ENCODE measurements at regions not wholly inside any gene's neighbourhood (a gene's known extent, or its start where the extent isn't known, plus 50 kb on each side); places are given as distances from the start of the nearest gene placed in this dataset.

DNA sequence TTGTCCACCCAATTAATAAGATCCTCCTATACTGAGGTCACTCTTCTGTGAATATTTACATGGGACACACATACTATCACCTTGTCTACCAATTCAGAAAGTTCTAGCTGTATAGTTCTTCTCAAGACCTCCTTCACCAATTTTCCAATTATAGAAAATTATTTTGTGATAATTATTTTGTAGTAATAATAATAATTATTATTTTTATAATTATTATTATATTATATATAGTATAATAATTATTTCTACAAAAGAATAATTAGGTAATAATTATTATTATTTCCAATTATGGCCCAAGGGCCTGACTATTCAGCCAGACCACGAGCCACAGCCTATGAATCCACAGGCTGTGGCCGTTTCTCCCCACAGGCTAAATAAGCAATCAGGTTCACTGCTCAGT, 164.1 kb upstream of the IGSF21 start:
- H3K27ac Mint-ChIP-seq: no peak overlapping the region
- Histone ChIP-seq H3K36me3 (ENCODE audit: insufficient read depth, low read length) (no peaks in the 10 kb centered on the region), H3K4me1 (ENCODE audit: insufficient read depth, low read length) (no peaks in the 10 kb centered on the region), H3K27ac (ENCODE audit: low read depth, low read length) (no peak overlapping the region), H3K4me3 (ENCODE audit: low read length) (no peak overlapping the region), H3K27me3 (ENCODE audit: insufficient read depth, low read length, poor library complexity, severe bottlenecking) (no peaks in the 10 kb centered on the region), H3K9me3 (ENCODE audit: low read length) (no peaks in the 10 kb centered on the region)
- H3K36me3 Mint-ChIP-seq: no peaks in the 10 kb centered on the region
- H3K4me1 Mint-ChIP-seq: no peaks in the 10 kb centered on the region
- ChIA-PET CTCF (no interaction called here), POLR2A (no interaction called here)
- DNase-seq: no peak
- peaks cover 0 to 12% of the 10 kb centered on the region in 2 donors for H3K27me3 Mint-ChIP-seq
- H3K9me3 Mint-ChIP-seq: peaks cover 0 to 2% (median 0%) of the 10 kb centered on the region in 5 donors
- H3K4me3 Mint-ChIP-seq: no peak overlapping the region

GRCh38 chr1:17944646-17945045, 163.0 kb upstream of the IGSF21 start:
- Mint-ChIP-seq H3K36me3 (no peaks in the 10 kb centered on the region), H3K27ac (no peak overlapping the region), H3K9me3 (peaks cover 0 to 2% (median 0%) of the 10 kb centered on the region in 5 donors), H3K27me3 (peaks cover 0 to 14% of the 10 kb centered on the region in 2 donors), H3K4me1 (no peaks in the 10 kb centered on the region), H3K4me3 (no peak overlapping the region)
- POLR2A ChIA-PET: no interaction called here
- CTCF ChIA-PET: interaction anchor here (1.1 kb wide), 1 partner anchor 13 kb away, joined by 4 read pairs; no protein-coding TSS in a partner anchor
- Histone ChIP-seq H3K36me3 (ENCODE audit: insufficient read depth, low read length) (no peaks in the 10 kb centered on the region), H3K4me3 (ENCODE audit: low read length) (no peak overlapping the region), H3K27ac (ENCODE audit: low read depth, low read length) (no peak overlapping the region), H3K4me1 (ENCODE audit: insufficient read depth, low read length) (no peaks in the 10 kb centered on the region), H3K27me3 (ENCODE audit: insufficient read depth, low read length, poor library complexity, severe bottlenecking) (no peaks in the 10 kb centered on the region), H3K9me3 (ENCODE audit: low read length) (no peaks in the 10 kb centered on the region)
- DNase-seq: no peak

DNA sequence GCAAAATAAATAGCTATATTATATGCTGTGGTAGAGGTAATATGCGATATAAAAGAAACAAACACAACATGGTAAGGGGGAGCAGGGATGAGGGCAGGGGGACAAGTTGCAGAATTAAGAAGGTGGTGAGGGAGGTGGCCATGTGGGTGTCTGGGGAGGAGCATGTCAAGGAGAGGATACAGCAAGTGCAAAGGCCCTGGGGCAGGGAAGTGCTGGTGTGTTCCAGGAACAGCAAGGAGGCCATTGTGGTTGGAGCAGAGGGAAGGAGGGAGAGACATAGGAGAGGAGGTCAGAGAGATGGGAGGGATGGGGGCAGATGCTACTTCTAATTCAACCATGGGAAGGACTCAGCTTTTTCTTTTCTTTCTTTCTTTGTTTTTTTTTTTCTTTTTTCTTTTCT, 161.2 kb upstream of the IGSF21 start:
- Mint-ChIP-seq H3K27ac (no peak overlapping the region), H3K4me3 (no peak overlapping the region), H3K4me1 (no peaks in the 10 kb centered on the region), H3K27me3 (peaks cover 0 to 14% of the 10 kb centered on the region in 2 donors), H3K36me3 (no peaks in the 10 kb centered on the region), H3K9me3 (no peaks in the 10 kb centered on the region)
- POLR2A ChIA-PET: no interaction called here
- CTCF ChIA-PET: no interaction called here
- no peaks in the 10 kb centered on the region for H3K4me1 ChIP-seq (ENCODE audit: insufficient read depth, low read length)
- no peak overlapping the region for H3K27ac ChIP-seq (ENCODE audit: low read depth, low read length)
- H3K9me3 ChIP-seq (ENCODE audit: low read length): no peaks in the 10 kb centered on the region
- H3K4me3 ChIP-seq (ENCODE audit: low read length): no peak overlapping the region
- no peaks in the 10 kb centered on the region for H3K36me3 ChIP-seq (ENCODE audit: insufficient read depth, low read length)
- no peaks in the 10 kb centered on the region for H3K27me3 ChIP-seq (ENCODE audit: insufficient read depth, low read length, poor library complexity, severe bottlenecking)
- DNase-seq: no peak

GRCh38 chr1:17948594-17948993, 159.0 kb upstream of the IGSF21 start:
- no peaks in the 10 kb centered on the region for H3K36me3 Mint-ChIP-seq
- Histone ChIP-seq H3K27ac (ENCODE audit: low read depth, low read length) (no peak overlapping the region), H3K9me3 (ENCODE audit: low read length) (no peaks in the 10 kb centered on the region), H3K4me1 (ENCODE audit: insufficient read depth, low read length) (no peaks in the 10 kb centered on the region), H3K27me3 (ENCODE audit: insufficient read depth, low read length, poor library complexity, severe bottlenecking) (no peaks in the 10 kb centered on the region), H3K36me3 (ENCODE audit: insufficient read depth, low read length) (no peaks in the 10 kb centered on the region), H3K4me3 (ENCODE audit: low read length) (no peak overlapping the region)
- POLR2A ChIA-PET: no interaction called here
- H3K4me1 Mint-ChIP-seq: no peaks in the 10 kb centered on the region
- no peak overlapping the region for H3K4me3 Mint-ChIP-seq
- DNase-seq: no peak
- H3K27ac Mint-ChIP-seq: no peak overlapping the region
- H3K9me3 Mint-ChIP-seq: no peaks in the 10 kb centered on the region
- peaks cover 0 to 31% of the 10 kb centered on the region in 2 donors for H3K27me3 Mint-ChIP-seq
- CTCF ChIA-PET: no interaction called here

DNA sequence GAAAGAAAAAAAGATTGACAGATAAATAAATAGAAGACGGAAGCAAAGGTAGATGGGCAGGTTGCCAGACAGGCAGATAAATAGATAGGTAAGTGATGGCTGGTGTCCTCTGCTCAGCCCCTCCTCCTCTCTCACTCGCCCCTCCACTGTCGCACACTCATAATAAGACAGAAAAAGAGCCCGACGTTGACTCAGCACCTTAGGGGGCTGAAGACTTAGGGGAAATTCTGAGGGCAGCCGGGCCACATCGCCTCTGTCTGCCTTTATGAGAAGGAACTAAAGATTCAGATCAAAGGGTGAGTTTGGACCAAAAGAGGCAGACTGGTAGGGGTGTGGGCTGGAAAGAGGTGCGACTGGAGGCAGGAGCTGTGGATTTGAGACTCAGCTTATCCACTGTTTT, 158.1 kb upstream of the IGSF21 start:
- POLR2A ChIA-PET: no interaction called here
- Mint-ChIP-seq H3K9me3 (no peaks in the 10 kb centered on the region), H3K27ac (peak overlapping the region in 1 of 8 donors; percentile 53), H3K4me3 (no peak overlapping the region), H3K4me1 (no peaks in the 10 kb centered on the region), H3K27me3 (peaks cover 0 to 31% of the 10 kb centered on the region in 2 donors), H3K36me3 (no peaks in the 10 kb centered on the region)
- no peaks in the 10 kb centered on the region for H3K4me1 ChIP-seq (ENCODE audit: insufficient read depth, low read length)
- CTCF ChIA-PET: no interaction called here
- H3K4me3 ChIP-seq (ENCODE audit: low read length): no peak overlapping the region
- H3K9me3 ChIP-seq (ENCODE audit: low read length): no peaks in the 10 kb centered on the region
- DNase-seq: no peak
- H3K36me3 ChIP-seq (ENCODE audit: insufficient read depth, low read length): no peaks in the 10 kb centered on the region
- no peak overlapping the region for H3K27ac ChIP-seq (ENCODE audit: low read depth, low read length)
- H3K27me3 ChIP-seq (ENCODE audit: insufficient read depth, low read length, poor library complexity, severe bottlenecking): no peaks in the 10 kb centered on the region

GRCh38 chr1:17950728-17951127, 156.9 kb upstream of the IGSF21 start:
- no peaks in the 10 kb centered on the region for H3K4me1 Mint-ChIP-seq
- Histone ChIP-seq H3K27ac (ENCODE audit: low read depth, low read length) (no peak overlapping the region), H3K4me3 (ENCODE audit: low read length) (no peak overlapping the region), H3K9me3 (ENCODE audit: low read length) (no peaks in the 10 kb centered on the region), H3K36me3 (ENCODE audit: insufficient read depth, low read length) (no peaks in the 10 kb centered on the region), H3K4me1 (ENCODE audit: insufficient read depth, low read length) (no peaks in the 10 kb centered on the region), H3K27me3 (ENCODE audit: insufficient read depth, low read length, poor library complexity, severe bottlenecking) (no peaks in the 10 kb centered on the region)
- H3K9me3 Mint-ChIP-seq: no peaks in the 10 kb centered on the region
- no peak overlapping the region for H3K4me3 Mint-ChIP-seq
- peak overlapping the region in 1 of 8 donors; percentile 11 for H3K27ac Mint-ChIP-seq
- no peak for DNase-seq
- no peaks in the 10 kb centered on the region for H3K36me3 Mint-ChIP-seq
- H3K27me3 Mint-ChIP-seq: peaks cover 2 to 24% of the 10 kb centered on the region in 2 donors
- CTCF ChIA-PET: no interaction called here
- POLR2A ChIA-PET: no interaction called here

- no peaks in the 10 kb centered on the region for H3K9me3 ChIP-seq (ENCODE audit: low read length)
- H3K27me3 Mint-ChIP-seq: peaks cover 2 to 25% of the 10 kb centered on the region in 2 donors
- no peaks in the 10 kb centered on the region for H3K9me3 Mint-ChIP-seq
- ChIA-PET CTCF (no interaction called here), POLR2A (no interaction called here)
- no peak for DNase-seq
- no peak overlapping the region for H3K4me3 ChIP-seq (ENCODE audit: low read length)
- H3K4me1 ChIP-seq (ENCODE audit: insufficient read depth, low read length): no peaks in the 10 kb centered on the region
- H3K4me3 Mint-ChIP-seq: no peak overlapping the region
- no peak overlapping the region for H3K27ac ChIP-seq (ENCODE audit: low read depth, low read length)
- H3K36me3 ChIP-seq (ENCODE audit: insufficient read depth, low read length): no peaks in the 10 kb centered on the region
- no peaks in the 10 kb centered on the region for H3K27me3 ChIP-seq (ENCODE audit: insufficient read depth, low read length, poor library complexity, severe bottlenecking)
- H3K36me3 Mint-ChIP-seq: no peaks in the 10 kb centered on the region
- H3K4me1 Mint-ChIP-seq: no peaks in the 10 kb centered on the region
- H3K27ac Mint-ChIP-seq: peak overlapping the region in 1 of 8 donors; percentile 12
Measured at GRCh38 chr1:17952506-17952905, 155.1 kb upstream of the IGSF21 start.

DNA sequence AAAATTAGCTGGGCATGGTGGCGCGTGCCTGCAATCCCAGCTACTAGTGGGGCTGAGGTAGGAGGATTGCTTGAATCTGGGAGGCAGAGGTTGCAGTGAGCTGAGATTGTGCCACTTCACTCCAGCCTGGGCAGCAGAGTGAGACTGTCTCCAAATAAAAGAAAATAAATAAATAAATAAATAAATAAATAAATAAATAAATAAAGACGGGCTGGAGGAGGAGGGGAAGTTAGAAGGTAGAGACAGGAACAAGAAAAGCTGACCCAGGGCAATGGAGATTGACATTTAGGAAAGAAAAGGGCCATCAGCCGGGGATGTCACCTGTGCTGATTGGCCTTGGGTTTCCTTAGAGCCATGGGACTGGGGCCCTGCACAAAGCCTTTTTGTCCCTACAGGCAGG, 153.7 kb upstream of the IGSF21 start:
- no peaks in the 10 kb centered on the region for H3K4me1 ChIP-seq (ENCODE audit: insufficient read depth, low read length)
- H3K9me3 ChIP-seq (ENCODE audit: low read length): no peaks in the 10 kb centered on the region
- H3K27me3 ChIP-seq (ENCODE audit: insufficient read depth, low read length, poor library complexity, severe bottlenecking): no peaks in the 10 kb centered on the region
- DNase-seq: no peak
- POLR2A ChIA-PET: no interaction called here
- H3K36me3 ChIP-seq (ENCODE audit: insufficient read depth, low read length): no peaks in the 10 kb centered on the region
- Mint-ChIP-seq H3K27me3 (peaks cover 2 to 25% of the 10 kb centered on the region in 2 donors), H3K4me3 (no peak overlapping the region), H3K27ac (no peak overlapping the region), H3K4me1 (no peaks in the 10 kb centered on the region), H3K9me3 (no peaks in the 10 kb centered on the region), H3K36me3 (no peaks in the 10 kb centered on the region)
- CTCF ChIA-PET: no interaction called here
- no peak overlapping the region for H3K27ac ChIP-seq (ENCODE audit: low read depth, low read length)
- H3K4me3 ChIP-seq (ENCODE audit: low read length): no peak overlapping the region
